GM18873 (cell line): ENCODE measurements at regions not wholly inside any gene's neighbourhood (a gene's known extent, or its start where the extent isn't known, plus 50 kb on each side); places are given as distances from the start of the nearest gene placed in this dataset.
"Not testable (repeated sequence)": the region's sequence is repeated elsewhere in the genome, so short reads cannot be mapped to it uniquely, and the experiment has no call there.

Experiments
- ATAC-seq: cut with Tn5 transposase; IDR thresholded peaks from one replicate; pipeline ENCODE4 v1.9.1; 2021; ENCODE audit warnings: mild to moderate bottlenecking, moderate library complexity, moderate number of reproducible peaks; ENCODE audit not compliant: unreplicated experiment, low FRiP score

DNA sequence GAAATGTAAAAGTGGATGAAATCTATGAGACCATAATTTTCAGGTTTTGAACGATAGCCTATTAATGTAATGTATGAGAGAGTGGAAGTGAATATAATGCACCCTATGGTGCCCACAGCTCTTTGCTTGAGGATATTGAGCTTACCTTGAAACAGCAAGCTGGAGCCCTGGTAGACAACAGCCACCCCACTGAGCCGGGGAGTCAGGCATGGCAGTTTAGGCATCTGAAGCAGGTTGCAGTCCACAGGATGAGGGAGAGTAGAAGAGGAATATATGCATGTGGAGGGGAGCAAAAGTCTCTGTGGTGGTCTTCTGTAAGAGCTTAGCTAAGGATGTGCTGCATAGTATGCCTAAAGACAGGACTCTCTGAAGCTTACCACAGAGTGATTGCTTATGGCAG, 817.3 kb downstream of the DNAJB9 start:
- no peak for ATAC-seq

- ATAC-seq, result no peak
These were observed 817.9 kb downstream of the DNAJB9 start for GRCh38 chr7:109387530-109387929.

DNA sequence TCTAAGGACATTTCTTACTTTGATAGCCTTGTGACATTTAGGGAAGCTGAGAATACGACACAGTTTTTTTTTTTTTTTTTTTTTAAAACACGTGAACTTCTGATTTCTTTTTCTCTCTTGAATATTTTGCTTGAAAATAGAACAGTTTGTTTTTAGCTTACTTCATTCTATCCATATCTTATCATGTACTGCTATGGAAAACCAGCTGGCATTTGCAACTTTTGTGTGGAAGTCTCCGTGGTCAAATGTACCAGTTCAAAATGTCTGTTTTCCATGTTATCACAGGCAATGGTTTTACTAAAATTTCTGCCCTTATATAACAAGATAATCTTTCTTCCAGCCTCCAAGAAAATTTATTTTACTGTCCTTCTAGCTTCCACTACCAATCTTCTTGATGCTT, 821.6 kb downstream of the DNAJB9 start:
- no peak for ATAC-seq

DNA sequence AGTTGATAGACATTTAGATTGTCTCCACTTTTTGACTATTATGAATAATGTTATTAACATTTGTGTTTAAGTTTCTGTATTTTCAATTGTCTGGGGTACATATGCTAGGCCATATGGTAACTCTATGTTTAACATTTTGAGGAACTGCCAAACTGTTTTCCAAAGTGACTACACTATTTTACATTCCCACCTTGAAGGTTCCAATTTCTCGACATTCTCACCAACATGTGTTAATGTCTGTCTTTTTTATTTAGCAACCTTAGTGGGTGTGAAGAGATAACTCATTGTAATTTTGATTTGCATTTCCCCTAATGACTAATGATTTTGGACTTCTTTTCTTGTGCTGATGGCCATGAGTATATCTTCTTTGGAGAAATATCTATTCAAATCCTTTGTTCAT, 832.4 kb downstream of the DNAJB9 start:
- ATAC-seq, result no peak

GRCh38 chr7:109407756-109408155, 838.1 kb downstream of the DNAJB9 start:
- ATAC-seq, result no peak

DNA sequence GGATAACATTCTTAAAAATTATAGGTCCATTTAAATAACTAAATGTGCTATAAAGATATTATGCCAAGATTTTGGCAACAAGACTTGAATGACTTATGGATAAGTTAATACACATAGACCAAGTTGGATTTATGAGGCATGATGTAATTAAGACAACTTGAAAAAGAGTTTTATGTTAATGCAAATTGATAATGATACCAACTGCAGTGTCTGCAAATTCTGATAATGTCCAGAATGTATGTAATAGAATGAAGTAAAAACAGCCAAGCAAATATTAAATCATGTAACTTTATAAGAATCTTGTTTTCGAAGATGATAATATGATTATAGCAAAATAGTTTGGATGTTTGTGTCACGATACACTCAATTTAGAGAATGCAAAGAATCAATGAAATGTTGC, 868.3 kb downstream of the DNAJB9 start:
- ATAC-seq, result no peak

GRCh38 chr7:109449760-109450159, 880.1 kb downstream of the DNAJB9 start:
- ATAC-seq, result no peak

- no peak for ATAC-seq
These were observed 886.4 kb downstream of the DNAJB9 start for GRCh38 chr7:109456116-109456515.

- no peak for ATAC-seq
These were observed 890.6 kb downstream of the DNAJB9 start for GRCh38 chr7:109460296-109460695.

DNA sequence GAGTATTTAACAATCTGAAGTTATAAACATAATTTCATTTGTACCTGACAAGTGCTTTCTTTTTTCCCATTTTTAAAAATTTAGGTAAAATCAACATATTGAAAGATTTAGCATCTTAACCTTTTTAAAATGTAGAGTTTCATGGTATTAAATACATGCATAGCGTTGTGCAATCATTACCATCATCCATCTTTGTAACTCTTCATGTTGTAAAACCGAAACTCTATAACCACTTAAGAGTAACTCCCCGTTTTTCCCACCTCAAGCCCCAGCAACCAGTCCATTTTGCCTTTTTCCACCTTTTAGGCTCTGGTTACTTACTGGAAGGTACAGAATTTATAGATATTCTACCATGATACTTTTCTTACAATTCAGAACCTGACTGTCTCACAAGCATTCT, 892.5 kb downstream of the DNAJB9 start:
- no peak for ATAC-seq

- ATAC-seq, result not testable (repeated sequence)
These were observed 898.1 kb downstream of the DNAJB9 start for GRCh38 chr7:109467729-109468128.

GRCh38 chr7:109473172-109473571, 903.5 kb downstream of the DNAJB9 start:
- no peak for ATAC-seq

DNA sequence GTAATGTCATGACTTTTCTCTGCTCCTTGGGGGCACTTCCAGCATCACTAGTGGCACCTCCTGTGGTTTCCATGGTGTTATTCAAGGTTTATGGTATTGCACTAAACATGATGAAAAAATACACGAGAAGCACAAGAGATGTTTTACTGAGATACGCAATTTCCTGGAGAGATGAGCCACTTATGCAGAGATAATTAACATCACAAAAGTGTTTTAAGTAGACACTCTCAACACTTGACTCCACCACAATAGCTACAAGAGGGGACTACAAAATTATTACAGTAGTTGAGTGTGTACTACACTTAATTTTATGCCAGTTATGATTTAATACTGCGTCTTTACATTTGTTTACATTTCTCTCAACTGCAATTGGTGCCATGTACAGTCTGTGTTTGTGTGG, 906.7 kb downstream of the DNAJB9 start:
- ATAC-seq, result no peak

- no peak for ATAC-seq
These were observed 909.7 kb downstream of the DNAJB9 start for GRCh38 chr7:109479388-109479787.

DNA sequence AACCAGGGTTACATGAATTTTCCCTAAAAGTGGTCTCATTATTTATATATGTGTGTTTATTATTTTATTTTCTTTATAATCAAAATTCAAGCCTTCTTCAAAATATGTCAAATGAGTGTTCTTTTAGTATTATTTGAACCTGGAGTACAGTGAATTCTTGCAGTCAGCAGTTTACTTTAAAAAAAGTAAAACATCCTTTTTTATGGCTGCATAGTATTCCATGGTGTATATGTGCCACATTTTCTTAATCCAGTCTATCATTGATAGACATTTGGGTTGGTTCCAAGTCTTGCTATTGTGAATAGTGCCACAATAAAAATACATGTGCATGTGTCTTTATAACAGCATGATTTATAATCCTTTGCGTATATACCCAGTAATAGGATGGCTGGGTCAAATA, 920.9 kb downstream of the DNAJB9 start:
- ATAC-seq, result not testable (repeated sequence)

DNA sequence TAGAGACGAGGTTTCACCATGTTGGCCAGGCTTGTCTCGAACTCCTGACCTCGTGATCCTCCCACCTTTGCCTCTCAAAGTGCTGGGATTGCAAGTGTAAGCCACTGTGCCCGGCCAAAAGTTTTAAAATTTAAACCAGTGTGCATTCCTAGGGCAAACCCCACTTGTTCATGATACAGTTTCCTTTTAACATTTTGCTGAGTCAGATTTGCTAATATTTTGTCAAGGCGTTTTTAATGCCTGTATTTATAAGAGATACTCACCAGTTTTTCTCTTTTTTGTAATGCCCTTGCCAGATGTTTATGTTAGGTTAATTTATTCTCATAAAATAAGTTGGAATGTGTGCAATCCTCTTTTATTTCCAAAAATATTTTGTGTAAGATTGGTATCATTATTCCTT, 927.4 kb downstream of the DNAJB9 start:
- no peak for ATAC-seq

DNA sequence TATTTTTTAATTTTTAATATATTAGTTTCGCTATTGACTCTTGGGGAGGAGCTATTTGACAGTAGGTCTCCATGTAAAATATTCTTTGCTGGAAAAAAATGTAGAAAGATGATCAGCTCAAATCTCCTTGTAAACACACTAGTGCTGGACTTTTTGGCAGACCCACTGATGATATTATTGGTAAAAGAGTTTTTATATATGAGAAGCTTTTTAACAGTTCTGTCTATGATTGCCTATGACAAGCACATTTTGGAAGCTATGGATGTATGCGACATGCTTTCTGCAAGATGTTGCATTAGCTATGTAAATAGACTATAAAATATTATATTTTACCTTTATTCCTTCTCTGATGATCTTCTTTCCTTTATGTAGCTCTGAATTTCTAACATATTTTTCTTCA, 928.5 kb downstream of the DNAJB9 start:
- no peak for ATAC-seq

- no peak for ATAC-seq
These were observed 933.7 kb downstream of the DNAJB9 start for GRCh38 chr7:109503421-109503820.

DNA sequence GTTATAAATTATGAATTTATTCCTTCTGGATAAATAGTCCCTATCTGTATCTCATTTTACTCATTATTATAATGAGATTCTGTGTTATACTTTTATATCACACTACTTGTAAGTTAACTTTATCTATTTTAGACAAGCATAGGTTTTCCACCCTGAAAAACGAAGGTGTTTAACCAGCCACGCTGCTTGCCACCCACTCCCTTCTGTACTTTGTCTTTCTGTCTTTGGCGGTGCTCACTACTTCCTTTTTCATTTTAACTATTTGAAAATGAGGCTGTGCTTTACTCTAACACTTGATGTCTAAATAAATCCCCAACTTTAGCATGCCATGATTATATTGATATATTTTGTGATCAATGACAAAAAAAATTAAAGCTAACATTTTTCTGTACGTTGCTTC, 952.9 kb downstream of the DNAJB9 start:
- ATAC-seq, result no peak

DNA sequence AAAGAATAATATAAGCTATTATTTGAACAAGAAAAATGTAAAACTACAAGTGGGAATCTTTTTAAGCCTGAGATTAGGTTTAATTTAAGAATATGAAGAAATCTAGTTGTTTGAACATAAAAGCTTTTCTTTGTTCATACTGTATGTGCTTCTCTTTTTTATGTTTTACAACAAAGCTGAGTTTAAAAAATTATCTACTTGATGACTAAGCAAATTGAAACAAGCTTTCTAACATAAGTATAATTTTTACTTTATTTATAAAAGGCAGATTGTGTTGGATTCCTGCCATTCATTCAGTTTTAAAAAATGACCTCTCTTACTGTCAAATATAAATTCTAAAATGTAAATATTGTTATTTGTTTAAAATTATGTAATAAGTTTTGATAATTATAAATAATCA, 958.2 kb downstream of the DNAJB9 start:
- ATAC-seq, result no peak

- ATAC-seq, result no peak
These were observed 960.0 kb downstream of the DNAJB9 start for GRCh38 chr7:109529712-109530111.

GRCh38 chr7:109532262-109532992, 962.8 kb downstream of the DNAJB9 start:
- no peak for ATAC-seq

DNA sequence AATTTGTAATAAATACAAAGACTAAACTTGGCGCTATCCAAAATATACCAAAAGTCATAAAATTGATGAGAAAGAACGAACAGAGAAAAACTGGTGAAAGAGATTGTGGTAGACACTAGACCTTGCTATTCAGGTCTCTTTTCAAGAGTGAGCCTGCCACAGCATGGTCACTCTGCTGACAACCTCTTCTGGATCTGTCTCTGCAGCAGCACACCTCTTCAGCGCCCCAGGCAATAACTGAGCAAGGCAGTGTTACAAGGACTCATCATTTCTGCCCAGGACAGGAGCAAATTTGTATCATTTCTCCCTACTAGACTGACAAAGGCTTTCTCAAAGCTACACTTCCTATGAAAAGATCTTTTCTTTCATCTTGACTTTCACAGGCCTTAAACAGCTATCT, 976.0 kb downstream of the DNAJB9 start:
- ATAC-seq, result no peak
